Renal cortical epithelial cell (primary cell): ENCODE measurements at regions not wholly inside any gene's neighbourhood (a gene's known extent, or its start where the extent isn't known, plus 50 kb on each side); places are given as distances from the start of the nearest gene placed in this dataset.
A peak's percentile ranks its signal among the peaks of the same experiment; 100 is the strongest.
"Not testable (repeated sequence)": the region's sequence is repeated elsewhere in the genome, so short reads cannot be mapped to it uniquely, and the experiment has no call there.

Source experiments
- DNase-seq: peaks from one replicate; pipeline ENCODE4 v3.0.0-alpha.2; 2011; ENCODE audit warnings: low read depth

DNA sequence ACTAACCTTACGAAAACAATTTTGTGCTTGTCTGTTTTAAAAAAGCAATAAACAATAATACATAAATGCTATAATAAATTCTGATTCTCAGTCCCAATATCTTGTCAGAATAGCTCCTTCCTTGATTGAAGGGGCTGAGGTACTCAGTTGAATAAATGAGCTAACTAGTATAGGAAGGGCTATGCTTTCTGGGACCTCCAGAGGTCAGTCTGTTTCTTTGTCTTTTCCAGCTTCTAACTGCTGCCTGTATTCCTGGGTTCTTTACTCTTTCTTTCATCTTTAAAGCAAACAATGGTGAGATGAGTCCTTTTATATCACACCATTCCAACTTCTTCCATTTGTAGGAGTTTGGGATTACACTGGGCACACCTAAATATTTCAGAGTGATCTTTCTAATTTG lies 1297.0 kb upstream of the ATXN8OS start:
- no peak for DNase-seq

DNA sequence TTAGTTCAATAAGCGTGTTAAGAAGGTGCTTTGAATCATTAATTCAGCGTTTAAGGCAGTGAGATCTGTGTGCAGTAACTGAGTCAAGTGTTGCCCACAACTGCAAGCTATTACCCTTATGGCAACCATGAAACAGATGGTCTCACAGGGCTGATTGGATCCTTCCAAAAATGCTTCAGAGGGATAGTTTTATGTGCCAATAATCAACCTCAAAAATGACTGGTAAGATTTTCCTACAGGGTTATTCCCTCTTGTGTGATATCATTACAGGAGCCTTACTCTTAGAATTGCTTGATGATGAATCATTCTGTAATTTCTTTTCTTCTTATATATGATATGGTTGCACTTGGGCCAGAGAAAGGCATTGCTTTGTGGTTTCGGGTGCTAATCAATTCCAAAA lies 1299.2 kb upstream of the ATXN8OS start:
- DNase-seq: no peak

DNA sequence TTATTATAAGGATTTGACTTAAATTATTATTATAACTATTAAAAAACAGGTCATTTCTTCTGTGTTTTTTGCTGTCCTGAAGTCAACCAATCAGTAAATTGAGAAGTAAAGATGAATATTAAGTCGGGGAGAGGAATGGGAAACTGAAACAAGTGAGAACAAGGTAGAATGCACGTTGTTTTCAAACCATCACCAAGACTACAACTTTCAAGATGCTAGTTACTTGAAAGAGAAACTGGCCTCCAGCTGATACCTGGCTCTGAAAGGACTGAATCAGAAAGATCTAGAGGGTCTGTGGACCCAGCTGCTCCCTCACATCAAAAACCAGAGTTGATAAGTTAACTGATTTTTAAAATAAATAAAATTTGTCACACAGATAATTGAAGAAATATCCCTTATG lies 1301.5 kb upstream of the ATXN8OS start:
- DNase-seq: no peak

DNA sequence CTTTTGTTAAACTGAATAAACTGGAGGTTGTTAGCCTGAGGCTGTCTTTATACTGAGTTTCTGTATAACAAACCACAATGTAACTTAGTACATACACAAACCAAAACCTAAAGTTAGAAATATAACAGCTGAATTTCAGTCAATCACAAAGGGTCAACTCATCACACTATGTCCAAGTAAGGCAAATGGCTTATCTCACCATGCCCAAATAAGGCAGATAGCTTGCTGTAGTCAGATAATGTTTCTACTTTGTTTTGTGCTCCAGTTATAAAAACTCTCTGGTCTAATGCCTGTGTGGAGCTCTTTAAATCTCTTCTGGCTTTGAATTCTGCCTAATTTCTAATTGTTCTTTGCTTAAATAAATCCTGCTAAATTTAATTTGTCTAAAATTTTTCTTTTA lies 1323.4 kb upstream of the ATXN8OS start:
- no peak for DNase-seq

DNA sequence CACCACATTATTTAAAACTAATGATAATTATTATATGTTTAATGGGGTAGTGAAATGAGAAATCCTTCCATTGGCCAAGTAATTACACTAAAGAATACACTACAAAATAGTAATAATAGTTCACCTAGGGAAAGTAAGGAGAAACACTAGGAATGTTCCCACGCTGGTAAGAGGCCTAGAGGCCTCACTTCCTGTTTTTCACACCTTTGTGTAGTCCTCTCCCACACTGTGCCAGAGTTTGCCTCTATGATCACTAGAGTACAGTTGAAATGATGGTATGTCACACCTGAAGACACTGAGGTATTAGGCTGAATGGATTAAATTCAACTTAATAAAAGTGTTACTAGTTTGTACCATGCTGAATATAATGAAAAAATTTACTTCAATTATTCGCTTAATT lies 1348.0 kb upstream of the ATXN8OS start:
- no peak for DNase-seq

DNA sequence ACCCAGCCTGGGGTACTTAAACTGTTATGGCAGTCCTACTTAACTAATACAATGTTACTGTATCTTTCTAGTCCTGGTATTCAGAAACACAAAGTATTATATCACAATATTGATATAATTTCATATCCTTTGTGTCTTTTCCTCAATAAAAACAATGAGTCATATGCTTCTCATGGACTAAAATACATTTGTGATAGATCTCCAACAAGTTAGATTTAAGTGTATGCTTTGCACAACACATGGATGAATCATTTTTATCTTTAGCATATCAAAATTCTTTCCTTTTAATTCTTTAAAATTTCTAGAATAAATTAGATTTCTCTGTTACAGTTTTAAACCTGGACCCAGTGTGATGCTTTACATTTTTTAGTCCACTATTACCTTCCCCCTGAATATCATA lies 1357.8 kb upstream of the ATXN8OS start:
- DNase-seq: no peak

DNA sequence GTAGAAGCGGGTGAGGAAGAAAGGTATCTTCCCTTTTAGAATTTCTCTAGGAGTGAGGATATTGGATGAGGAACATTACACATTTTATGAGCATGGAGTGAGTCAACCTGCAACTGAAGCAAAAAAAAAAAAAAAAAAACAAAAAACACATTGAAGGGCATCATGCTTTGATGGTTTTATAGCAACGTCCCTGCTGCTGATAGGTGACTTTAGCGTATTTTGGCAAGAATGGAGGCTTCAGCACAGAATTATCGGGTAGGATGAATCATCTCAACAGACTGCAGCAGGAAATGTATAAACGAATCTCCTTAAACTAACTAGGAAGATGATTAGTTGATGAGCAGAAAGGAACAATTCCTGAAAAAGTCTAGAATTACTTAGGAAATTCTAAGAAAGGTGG lies 1359.6 kb upstream of the ATXN8OS start:
- peak; percentile 33 for DNase-seq

DNA sequence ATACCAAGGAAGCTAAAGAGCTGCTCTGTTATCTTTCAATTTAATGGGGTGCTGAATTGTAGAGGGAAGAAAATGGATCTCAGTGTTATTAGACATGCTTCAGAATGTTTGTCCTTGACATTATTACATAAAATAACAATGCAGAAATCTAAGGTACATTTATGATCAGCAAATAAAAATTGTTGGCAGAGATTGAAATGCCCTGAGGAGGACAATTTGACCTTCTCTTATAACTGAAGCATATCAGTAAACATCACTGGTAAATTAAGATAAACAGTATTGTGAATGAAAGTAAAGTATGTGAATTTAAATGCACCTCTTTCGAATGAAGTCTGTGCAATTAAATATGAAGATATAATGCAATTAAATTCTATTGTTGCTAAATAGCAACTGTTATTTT lies 1362.1 kb upstream of the ATXN8OS start:
- no peak for DNase-seq

DNA sequence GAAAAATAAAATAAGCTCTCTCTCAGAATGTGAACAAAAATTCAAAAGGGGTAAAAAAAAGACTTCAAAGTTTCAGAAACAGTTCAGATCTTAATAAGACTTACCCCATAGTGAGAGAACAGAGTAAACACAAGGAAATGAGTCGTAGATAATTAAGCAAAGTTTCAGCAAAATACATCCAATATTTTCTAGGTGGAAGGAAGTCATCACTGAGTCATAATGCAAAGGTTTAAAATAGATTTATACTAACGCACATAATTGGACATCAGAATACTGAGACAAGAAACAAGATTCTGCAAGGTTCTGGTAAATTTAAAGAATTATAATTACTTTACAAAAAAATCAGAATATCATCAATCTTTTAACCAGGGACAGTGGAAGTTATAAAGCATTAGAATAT lies 1370.7 kb upstream of the ATXN8OS start:
- peak; percentile 15 for DNase-seq

DNA sequence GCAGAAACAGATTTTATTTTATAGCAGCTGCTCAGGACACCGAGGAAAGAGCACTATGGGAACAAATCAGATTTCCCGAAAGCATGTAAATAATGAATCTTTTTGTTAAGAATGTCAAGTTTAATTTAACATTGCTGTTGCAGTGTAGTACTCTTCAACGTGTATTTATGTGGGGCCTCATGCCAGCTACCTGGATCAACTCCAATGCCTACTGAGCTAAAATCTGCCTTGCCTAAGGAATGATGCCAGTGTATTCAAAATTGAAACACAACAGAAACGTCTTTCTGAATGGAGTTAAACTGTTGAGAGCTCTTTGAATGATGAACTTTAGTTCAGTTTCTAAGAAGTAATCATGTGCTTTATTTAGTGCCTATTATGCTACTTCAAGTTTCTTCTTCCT lies 1379.8 kb upstream of the ATXN8OS start:
- DNase-seq: no peak

DNA sequence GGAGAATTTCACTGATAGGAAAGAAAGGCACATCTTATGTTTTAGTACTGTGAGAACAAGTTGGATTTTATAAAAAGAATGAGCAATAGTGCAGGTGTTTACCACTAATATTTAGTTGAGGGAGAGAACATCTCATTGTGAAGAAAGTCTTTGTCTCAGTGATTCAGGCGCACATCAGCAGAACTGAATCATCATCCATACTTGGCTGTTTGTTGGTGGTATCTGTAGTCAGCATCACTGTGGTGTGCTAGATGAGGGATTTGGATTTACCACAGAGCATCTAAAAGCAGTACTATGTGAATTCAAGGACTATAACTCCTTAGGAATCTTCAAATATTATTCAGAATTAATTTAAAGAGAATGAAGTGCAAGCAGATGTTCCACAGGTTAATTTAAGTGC lies 1380.5 kb upstream of the ATXN8OS start:
- DNase-seq: no peak

DNA sequence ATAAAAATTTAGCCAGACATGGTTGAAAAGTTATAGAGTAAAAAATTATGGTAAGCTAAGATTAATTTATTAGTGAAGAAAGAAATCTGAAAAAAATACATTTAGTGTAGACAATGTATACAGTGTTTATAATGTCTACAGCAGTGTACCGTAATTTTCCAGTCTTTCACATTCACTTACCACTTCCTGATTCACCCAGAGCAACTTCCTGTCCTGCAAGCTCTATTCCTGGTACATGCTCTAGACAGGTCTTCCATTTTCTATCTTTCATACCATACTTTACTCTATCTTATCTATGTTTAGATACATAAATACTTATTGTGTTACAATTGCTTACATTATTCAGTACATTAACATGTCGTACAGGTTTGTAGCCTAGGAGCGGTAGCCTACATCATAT lies 1387.8 kb upstream of the ATXN8OS start:
- no peak for DNase-seq

DNA sequence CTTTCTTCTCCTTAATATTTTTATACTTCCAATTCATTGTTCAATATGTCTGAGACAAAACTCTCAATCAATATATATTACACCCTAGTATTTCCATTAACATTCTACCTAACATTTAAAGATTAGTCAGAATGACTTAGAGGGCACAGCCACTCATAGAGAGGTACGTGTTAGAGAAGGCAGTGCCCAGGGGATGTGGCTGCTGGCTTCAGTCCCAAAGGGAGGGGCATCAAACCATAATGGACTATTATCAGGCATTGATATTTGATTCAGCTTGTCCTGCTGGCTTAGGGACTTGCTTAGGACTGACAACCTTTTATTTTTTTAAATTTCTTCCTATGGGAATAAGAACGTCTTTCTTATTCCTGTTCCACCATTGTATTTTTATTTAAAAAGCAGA lies 1392.0 kb upstream of the ATXN8OS start:
- DNase-seq: no peak

DNA sequence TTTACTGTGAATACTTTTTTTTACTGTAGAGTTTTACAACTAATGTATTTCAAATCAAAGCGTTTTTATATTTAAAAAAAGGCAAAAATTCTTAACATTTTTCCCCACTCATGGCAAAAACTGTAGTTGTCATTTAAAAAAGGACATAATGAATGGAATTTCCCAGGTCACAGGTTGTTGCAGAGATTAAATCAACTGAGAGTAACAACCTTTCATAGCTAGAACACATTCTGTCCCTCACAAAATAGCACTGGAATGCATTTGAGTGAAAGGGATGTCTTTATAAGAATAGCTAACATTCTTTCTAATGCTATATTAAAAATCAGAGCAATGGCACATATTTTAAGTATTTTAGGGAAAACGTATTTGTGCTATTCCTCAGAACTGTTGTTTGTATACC lies 1393.3 kb upstream of the ATXN8OS start:
- DNase-seq: no peak

DNA sequence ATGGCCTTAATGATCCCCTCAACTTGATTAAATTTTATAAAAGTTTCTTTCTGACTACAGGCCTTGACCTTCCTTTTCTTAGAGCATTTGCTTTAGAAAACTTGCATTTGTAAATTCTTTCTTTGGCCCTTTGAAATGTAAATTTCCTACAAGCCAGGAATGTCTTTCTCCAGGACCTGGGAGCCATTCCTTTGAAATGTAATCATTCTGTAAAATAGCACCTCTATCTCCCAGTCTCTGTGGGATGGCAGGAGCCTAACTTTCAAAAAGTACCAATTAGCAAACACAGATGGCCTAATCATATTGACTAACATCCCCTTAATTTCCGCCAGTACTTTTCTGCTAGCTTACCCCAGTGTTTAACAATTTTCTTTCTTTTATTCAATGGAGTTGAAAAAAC lies 1394.2 kb upstream of the ATXN8OS start:
- no peak for DNase-seq

DNA sequence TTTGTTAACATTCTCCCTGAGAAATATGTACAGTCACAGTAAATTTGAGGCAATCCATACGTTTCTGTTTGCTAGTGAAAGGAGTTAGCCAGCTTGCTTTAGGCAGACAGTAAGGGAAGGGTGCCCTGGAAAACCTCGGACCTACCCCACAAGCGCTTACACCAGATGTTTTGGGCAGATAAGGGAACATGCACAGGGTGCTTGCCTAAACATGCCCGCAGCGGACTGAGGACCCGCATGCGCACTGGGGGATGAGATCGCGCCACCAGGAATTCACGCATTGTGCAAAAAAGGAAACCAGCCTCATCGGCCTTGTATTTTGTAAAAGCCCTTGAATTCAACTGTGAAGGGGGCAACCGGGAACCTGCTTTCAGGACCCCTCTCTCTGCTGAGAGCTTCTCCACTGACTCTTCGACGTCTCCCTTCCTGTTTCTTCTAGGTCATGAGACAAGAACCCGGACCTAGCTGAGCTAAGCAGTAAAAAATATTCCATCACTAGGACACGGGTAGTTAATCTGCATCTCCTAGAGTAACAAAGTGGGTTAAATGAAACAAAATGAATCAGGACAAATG lies 1399.2 kb upstream of the ATXN8OS start:
- DNase-seq: no peak

DNA sequence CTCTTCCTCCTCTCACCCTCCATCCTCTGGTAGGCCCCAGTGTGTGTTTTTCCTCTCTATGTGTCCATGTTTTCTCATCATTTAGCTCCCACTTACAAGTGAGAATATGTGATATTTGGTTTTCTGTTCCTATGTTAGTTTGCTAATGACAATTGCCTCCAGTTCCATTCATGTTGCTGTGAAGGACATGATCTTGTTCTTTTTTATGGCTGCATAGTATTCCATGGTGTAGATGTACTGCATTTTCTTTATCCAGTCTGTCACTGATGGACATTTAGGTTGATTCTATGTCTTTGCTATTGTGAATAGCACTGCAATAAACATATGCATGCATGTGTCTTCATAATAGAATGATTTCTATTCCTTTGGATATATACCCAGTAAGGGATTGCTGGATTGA lies 1401.6 kb upstream of the ATXN8OS start:
- DNase-seq: not testable (repeated sequence)

DNA sequence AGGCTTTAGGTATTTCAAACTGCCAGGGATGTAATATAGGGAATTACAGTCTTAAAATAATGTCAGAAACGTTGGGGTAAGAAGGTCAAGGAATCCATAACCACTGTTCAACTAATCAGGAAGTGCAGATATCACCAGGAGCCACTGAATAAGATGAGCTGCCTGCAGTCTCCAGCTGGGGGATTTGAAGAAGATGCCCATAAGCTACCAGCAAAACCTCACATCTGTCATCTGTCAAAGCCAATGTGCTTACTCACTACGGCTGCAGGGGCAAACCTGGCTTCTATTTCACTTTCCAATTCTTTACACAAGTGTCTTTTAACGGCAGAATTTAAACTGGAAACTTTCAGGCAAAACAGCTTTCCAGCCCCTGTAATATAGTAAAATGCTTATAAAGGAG lies 1410.1 kb upstream of the ATXN8OS start:
- DNase-seq: no peak

DNA sequence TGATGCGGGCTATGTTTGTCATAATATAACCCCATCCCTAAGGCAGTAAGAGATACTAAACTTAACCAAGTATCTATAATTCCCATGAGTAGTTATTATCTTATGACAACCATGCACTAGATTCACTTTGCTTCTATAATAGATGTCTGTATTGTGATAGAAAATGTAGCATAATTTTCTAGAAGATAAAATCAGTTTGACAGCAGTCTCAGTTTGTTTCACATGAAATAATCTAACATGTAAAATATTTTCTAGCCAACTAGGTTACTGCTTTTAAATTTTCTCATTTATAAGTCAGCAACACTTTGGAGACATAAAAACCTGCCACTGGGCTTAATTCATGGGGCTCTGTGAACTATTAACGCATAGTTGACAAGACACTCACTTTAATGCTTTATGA lies 1410.7 kb upstream of the ATXN8OS start:
- no peak for DNase-seq

DNA sequence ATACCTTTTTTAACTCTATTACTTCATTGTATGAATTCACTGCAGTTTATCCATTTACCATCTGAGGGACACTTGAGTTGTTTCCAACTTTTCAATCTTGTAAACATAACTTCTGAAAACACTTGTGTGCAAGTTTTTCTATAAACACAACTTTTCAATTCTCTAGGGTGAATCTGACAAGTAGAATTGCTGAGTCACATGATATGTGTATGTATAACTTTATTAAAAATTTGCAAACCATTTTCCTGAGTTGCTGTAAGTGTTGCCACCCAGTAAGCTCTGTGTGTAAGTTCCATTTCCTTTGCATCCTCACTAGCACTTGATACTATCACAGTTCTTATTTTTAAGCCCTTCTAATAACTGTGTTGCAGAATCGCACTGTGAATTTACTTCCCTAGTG lies 1415.6 kb upstream of the ATXN8OS start:
- no peak for DNase-seq

DNA sequence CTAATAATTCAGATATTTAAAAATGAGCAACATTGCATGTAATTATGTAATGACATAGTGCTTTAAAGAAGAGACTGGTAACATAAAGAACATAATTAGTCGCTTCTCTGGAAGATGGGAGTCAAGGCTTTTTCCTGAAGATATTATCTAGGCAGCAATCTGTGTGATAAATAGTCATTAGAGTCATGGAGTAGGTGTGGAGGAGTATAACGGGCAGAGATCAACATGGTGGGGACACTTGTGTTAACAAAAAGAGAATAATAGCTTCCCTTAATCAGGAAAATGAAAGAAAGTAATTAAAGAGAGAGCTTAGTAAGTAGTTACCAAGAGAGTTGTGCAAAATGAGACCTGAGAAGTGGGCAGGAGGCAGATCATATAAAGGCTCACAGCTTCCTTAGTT lies 1417.1 kb upstream of the ATXN8OS start:
- no peak for DNase-seq

DNA sequence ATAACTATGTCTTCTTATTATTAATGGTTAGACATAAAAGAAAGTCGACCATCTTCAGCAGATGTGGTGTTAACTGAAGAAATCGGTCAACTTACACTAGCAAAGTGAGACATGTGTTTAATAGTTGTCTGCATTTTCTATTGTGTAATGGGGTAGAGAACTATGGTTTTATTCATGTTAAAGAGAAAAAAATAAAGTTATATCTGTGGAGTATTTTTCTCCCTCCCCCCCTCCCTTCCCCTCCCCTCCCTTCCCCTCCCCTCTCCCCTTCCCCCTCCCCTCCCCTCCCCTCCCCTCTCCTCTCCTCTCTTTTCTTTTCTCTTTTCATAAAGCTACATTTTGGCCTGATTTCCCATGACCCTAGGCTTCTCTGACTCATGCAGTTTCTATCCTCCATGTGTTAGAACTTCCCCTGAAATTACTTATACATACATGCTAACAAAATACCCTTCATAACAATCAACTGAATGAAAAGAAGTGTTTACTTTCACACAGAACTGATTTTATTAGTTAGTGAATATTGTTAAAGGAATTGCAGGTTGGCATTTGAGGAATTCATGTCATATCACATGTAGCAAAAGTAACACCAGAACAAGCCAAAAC lies 1431.0 kb upstream of the ATXN8OS start:
- DNase-seq: peak; percentile 54

DNA sequence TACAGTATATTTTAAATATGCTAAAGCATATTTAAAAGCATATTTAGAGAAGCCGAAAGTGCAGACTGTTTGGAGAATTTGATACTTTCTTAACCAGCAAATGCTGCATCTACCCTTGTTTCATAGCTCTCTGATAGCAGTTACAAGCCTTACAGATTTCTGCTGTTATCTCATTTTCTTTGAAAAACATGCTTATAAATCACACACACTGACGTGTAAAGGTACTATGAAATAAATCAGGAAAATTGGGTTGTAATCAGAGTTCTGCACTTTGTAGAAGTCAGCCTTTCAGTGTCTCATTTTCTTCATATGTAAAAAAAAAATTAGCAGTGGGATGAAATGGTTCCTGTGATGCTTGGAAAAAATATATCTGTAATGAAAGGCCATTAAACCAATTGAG lies 1432.4 kb upstream of the ATXN8OS start:
- no peak for DNase-seq

DNA sequence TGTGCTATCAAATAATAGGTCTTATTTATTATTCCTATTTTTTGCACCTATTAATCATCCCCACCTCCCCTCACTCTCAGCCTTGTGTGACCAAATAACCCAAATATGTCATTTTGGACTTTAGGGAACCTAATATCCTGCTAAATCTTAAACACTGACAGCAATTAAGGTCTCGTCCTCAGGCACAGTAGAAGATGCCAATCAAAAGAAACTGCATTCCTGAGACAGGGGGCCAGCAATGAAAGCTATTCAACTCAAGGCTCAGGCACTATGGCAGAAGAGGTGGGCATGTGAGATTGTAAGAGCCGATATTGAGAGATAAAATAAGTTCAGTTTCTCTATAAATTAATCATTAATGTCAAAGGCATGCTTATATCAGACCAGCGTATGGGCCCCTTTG lies 1437.7 kb upstream of the PCDH9 start:
- DNase-seq: no peak
